ENCODE measurements at regions not wholly inside any gene's neighbourhood (a gene's known extent, or its start where the extent isn't known, plus 50 kb on each side); places are given as distances from the start of the nearest gene placed in this dataset.
"Not testable (repeated sequence)": the region's sequence is repeated elsewhere in the genome, so short reads cannot be mapped to it uniquely, and the experiment has no call there.

- ATAC-seq (no peak), DNase-seq (no peak)
- Mint-ChIP-seq H3K4me3 (no peak overlapping the region), H3K27ac (no peak overlapping the region), H3K4me1 (ENCODE audit: low read depth) (peaks cover 19% of the 10 kb centered on the region), H3K36me3 (ENCODE audit: low read depth) (peaks cover 44% of the 10 kb centered on the region), H3K9me3 (peaks cover 31% of the 10 kb centered on the region), H3K27me3 (no peaks in the 10 kb centered on the region)
- intact Hi-C loops (cut with micrococcal nuclease) = no loop called here
- POLR2A ChIA-PET = interaction anchor here (0.8 kb wide), 1 partner anchor 929 kb away, joined by 3 read pairs; the partner anchor contains the start of gene ID2
- no peak for TF ChIP-seq CTCF (IDR thresholded peaks at IDR 0.05)
- CTCF ChIA-PET = interaction anchor here (1.0 kb wide), 1 partner anchor 13 kb away, joined by 3 read pairs; no protein-coding TSS in a partner anchor
Measured at GRCh38 chr2:7752291-7752690, 835.1 kb downstream of the RNF144A start.

- POLR2A ChIA-PET = interaction anchor here (0.6 kb wide), 1 partner anchor 724 kb away, joined by 3 read pairs; no protein-coding TSS in a partner anchor
Measured at GRCh38 chr2:7753777-7754176, 836.6 kb downstream of the RNF144A start.

GRCh38 chr2:7755879-7756278 lies 838.7 kb downstream of the RNF144A start:
- intact Hi-C loops (cut with micrococcal nuclease) = no loop called here
- Mint-ChIP-seq H3K36me3 (ENCODE audit: low read depth) (peaks cover 40% of the 10 kb centered on the region), H3K27me3 (no peaks in the 10 kb centered on the region)

More at GRCh38 chr2:7753777-7754176, 836.6 kb downstream of the RNF144A start:
- DNase-seq (no peak), ATAC-seq (no peak)
- no peaks in the 10 kb centered on the region for H3K27me3 Mint-ChIP-seq
- intact Hi-C loops (cut with micrococcal nuclease) = no loop called here
- peaks cover 32% of the 10 kb centered on the region for H3K9me3 Mint-ChIP-seq
- CTCF ChIA-PET = no interaction called here
- H3K4me3 Mint-ChIP-seq = no peak overlapping the region
- no peak overlapping the region for H3K27ac Mint-ChIP-seq
- peaks cover 22% of the 10 kb centered on the region for H3K4me1 Mint-ChIP-seq (ENCODE audit: low read depth)
- H3K36me3 Mint-ChIP-seq (ENCODE audit: low read depth) = peaks cover 40% of the 10 kb centered on the region
- TF ChIP-seq CTCF (IDR thresholded peaks at IDR 0.05) = no peak

GRCh38 chr2:7758073-7758759 lies 841.0 kb downstream of the RNF144A start:
- peak; percentile 74 for ATAC-seq
- H3K4me3 Mint-ChIP-seq = no peak overlapping the region
- intact Hi-C loops (cut with micrococcal nuclease) = no loop called here
- peak overlapping the region; percentile 66 for H3K27ac Mint-ChIP-seq
- peaks cover 40% of the 10 kb centered on the region for H3K36me3 Mint-ChIP-seq (ENCODE audit: low read depth)
- ChIA-PET CTCF (interaction anchor here (0.9 to 3.2 kb wide), 7 partner anchors 10 to 660 kb away, joined by 3 to 10 read pairs (median 4); no protein-coding TSS in a partner anchor), POLR2A (interaction anchor here (1.7 to 2.1 kb wide), 3 partner anchors 9 to 67 kb away, joined by 4 to 11 read pairs (median 4); no protein-coding TSS in a partner anchor)
- H3K27me3 Mint-ChIP-seq = no peaks in the 10 kb centered on the region
- H3K9me3 Mint-ChIP-seq = peaks cover 35% of the 10 kb centered on the region
- no peak for DNase-seq
- peaks cover 17% of the 10 kb centered on the region for H3K4me1 Mint-ChIP-seq (ENCODE audit: low read depth)
- TF ChIP-seq CTCF (IDR thresholded peaks at IDR 0.05) = no peak

More at GRCh38 chr2:7755879-7756278, 838.7 kb downstream of the RNF144A start:
- DNase-seq = no peak
- CTCF ChIA-PET = no interaction called here
- no peak overlapping the region for H3K27ac Mint-ChIP-seq
- peaks cover 32% of the 10 kb centered on the region for H3K9me3 Mint-ChIP-seq
- POLR2A ChIA-PET = no interaction called here
- no peak for ATAC-seq
- TF ChIP-seq CTCF (IDR thresholded peaks at IDR 0.05) = no peak
- H3K4me3 Mint-ChIP-seq = no peak overlapping the region
- H3K4me1 Mint-ChIP-seq (ENCODE audit: low read depth) = peaks cover 17% of the 10 kb centered on the region

GRCh38 chr2:7759898-7760297 lies 842.7 kb downstream of the RNF144A start:
- intact Hi-C loops (cut with micrococcal nuclease) = no loop called here
- TF ChIP-seq CTCF (IDR thresholded peaks at IDR 0.05) = no peak
- Mint-ChIP-seq H3K4me1 (ENCODE audit: low read depth) (peaks cover 17% of the 10 kb centered on the region), H3K4me3 (no peak overlapping the region), H3K27me3 (no peaks in the 10 kb centered on the region), H3K27ac (no peak overlapping the region), H3K9me3 (peaks cover 32% of the 10 kb centered on the region), H3K36me3 (ENCODE audit: low read depth) (peaks cover 38% of the 10 kb centered on the region)
- CTCF ChIA-PET = interaction anchor here (0.6 to 3.2 kb wide), 5 partner anchors 10 to 36 kb away, joined by 3 to 10 read pairs (median 3); no protein-coding TSS in a partner anchor
- POLR2A ChIA-PET = interaction anchor here (1.0 to 1.6 kb wide), 3 partner anchors 13 to 35 kb away, joined by 3 to 4 read pairs (median 4); no protein-coding TSS in a partner anchor
- DNase-seq = no peak
- ATAC-seq = no peak

- ChIA-PET CTCF (interaction anchor here (0.6 kb wide), 1 partner anchor 228 kb away, joined by 3 read pairs; no protein-coding TSS in a partner anchor), POLR2A (interaction anchor here (1.2 kb wide), 1 partner anchor 9 kb away, joined by 3 read pairs; no protein-coding TSS in a partner anchor)
- Mint-ChIP-seq H3K36me3 (ENCODE audit: low read depth) (peaks cover 21% of the 10 kb centered on the region), H3K4me1 (ENCODE audit: low read depth) (peaks cover 11% of the 10 kb centered on the region), H3K9me3 (peaks cover 22% of the 10 kb centered on the region)
- H3K4me3 Mint-ChIP-seq; ATAC-seq; intact Hi-C loops (cut with micrococcal nuclease); H3K27ac Mint-ChIP-seq; H3K27me3 Mint-ChIP-seq; DNase-seq: not testable (repeated sequence)
Measured at GRCh38 chr2:7763418-7763817, 846.2 kb downstream of the RNF144A start.
